Colonic mucosa (tissue), 4 donors: ENCODE measurements at regions not wholly inside any gene's neighbourhood (a gene's known extent, or its start where the extent isn't known, plus 50 kb on each side); places are given as distances from the start of the nearest gene placed in this dataset.

ENCODE experiments used
- DNase-seq: peaks from one replicate; pipeline ENCODE4 v3.0.0-alpha.2; 2020
- H3K27ac ChIP-seq: fragments of 200-600 bp; one replicate; pipeline ENCODE4 v1.8.0; 2021
- H3K27me3 ChIP-seq: fragments of 200-600 bp; one replicate; pipeline ENCODE4 v1.8.0; 2021
- H3K36me3 ChIP-seq: fragments of 200-600 bp; one replicate; pipeline ENCODE4 v1.8.0; 2021
- H3K4me1 ChIP-seq: fragments of 200-600 bp; one replicate; pipeline ENCODE4 v1.8.0; 2021; ENCODE audit warnings: mild to moderate bottlenecking
- H3K4me3 ChIP-seq: fragments of 200-600 bp; one replicate; pipeline ENCODE4 v1.8.0; 2021
- H3K9ac ChIP-seq, 2 donors: one replicate each; pipeline ENCODE4 v1.7.0; 2013; ENCODE audit warnings: control low read depth in 2 of 2, low read depth in 2 of 2, low read length in 2 of 2
- H3K9me3 ChIP-seq: fragments of 200-600 bp; one replicate; pipeline ENCODE4 v1.8.0; 2021
- CTCF ChIP-seq: fragments of 200-600 bp; IDR thresholded peaks from one replicate; pipeline ENCODE4 v1.8.0; 2022; ENCODE audit warnings: antibody characterized with exemption, mild to moderate bottlenecking
- intact Hi-C: fragments of 100-400 bp; cut with DNase I; formaldehyde crosslinking; loops from one replicate; pipeline ENCODE4 v1.14.1; 2022
- donor health status: healthy.
- donor health status: DM: no; HTN: no; CAD: no.
- donor health status: DM: no; HTN: no; CAD: no.

- Histone ChIP-seq H3K36me3 (no peaks in the 10 kb centered on the region), H3K27ac (no peak overlapping the region), H3K4me1 (no peaks in the 10 kb centered on the region), H3K9ac (no peak overlapping the region), H3K4me3 (no peak overlapping the region), H3K9me3 (no peaks in the 10 kb centered on the region), H3K27me3 (no peaks in the 10 kb centered on the region)
- TF ChIP-seq CTCF, result no peak
- intact Hi-C loops, result no loop called here
- DNase-seq, result no peak
Observed at GRCh38 chr2:239608260-239608659, 207.4 kb upstream of the HDAC4 start.

GRCh38 chr2:239607517-239608191, 206.8 kb upstream of the HDAC4 start:
- Histone ChIP-seq H3K9me3 (no peaks in the 10 kb centered on the region), H3K27ac (no peak overlapping the region), H3K4me1 (no peaks in the 10 kb centered on the region), H3K9ac (no peak overlapping the region), H3K27me3 (no peaks in the 10 kb centered on the region), H3K36me3 (no peaks in the 10 kb centered on the region), H3K4me3 (no peak overlapping the region)
- intact Hi-C loops, result no loop called here
- no peak for TF ChIP-seq CTCF
- DNase-seq, result peak; percentile 13

- no peaks in the 10 kb centered on the region for H3K4me1 ChIP-seq
- H3K36me3 ChIP-seq, result no peaks in the 10 kb centered on the region
- no peaks in the 10 kb centered on the region for H3K9me3 ChIP-seq
- TF ChIP-seq CTCF, result no peak
- H3K27ac ChIP-seq, result no peak overlapping the region
- no peak overlapping the region for H3K9ac ChIP-seq
- DNase-seq, result peak; percentile 10
- intact Hi-C loops, result no loop called here
- no peak overlapping the region for H3K4me3 ChIP-seq
- H3K27me3 ChIP-seq, result no peaks in the 10 kb centered on the region
Observed at GRCh38 chr2:239606741-239607516, 206.1 kb upstream of the HDAC4 start.

- no peaks in the 10 kb centered on the region for H3K27me3 ChIP-seq
- no peak overlapping the region for H3K4me3 ChIP-seq
- no peak for TF ChIP-seq CTCF
- no peaks in the 10 kb centered on the region for H3K9me3 ChIP-seq
- no peak overlapping the region for H3K9ac ChIP-seq
- peak; percentile 17 for DNase-seq
- no peaks in the 10 kb centered on the region for H3K36me3 ChIP-seq
- H3K4me1 ChIP-seq, result no peaks in the 10 kb centered on the region
- intact Hi-C loops, result no loop called here
- no peak overlapping the region for H3K27ac ChIP-seq
Observed at GRCh38 chr2:239605976-239606375, 205.2 kb upstream of the HDAC4 start.

GRCh38 chr2:239605409-239605808, 204.6 kb upstream of the HDAC4 start:
- H3K9ac ChIP-seq, result no peak overlapping the region
- DNase-seq, result no peak
- no peak overlapping the region for H3K27ac ChIP-seq
- no peaks in the 10 kb centered on the region for H3K36me3 ChIP-seq
- no peak for TF ChIP-seq CTCF
- H3K27me3 ChIP-seq, result no peaks in the 10 kb centered on the region
- intact Hi-C loops, result no loop called here
- no peak overlapping the region for H3K4me3 ChIP-seq
- H3K9me3 ChIP-seq, result no peaks in the 10 kb centered on the region
- H3K4me1 ChIP-seq, result no peaks in the 10 kb centered on the region
